H1 (cell line): ENCODE measurements at regions not wholly inside any gene's neighbourhood (a gene's known extent, or its start where the extent isn't known, plus 50 kb on each side); places are given as distances from the start of the nearest gene placed in this dataset.

Experiments used
- TF ChIP-seq, protein P1 (sequence below): fragments of 300-600 bp; sonication (generic); IDR thresholded peaks from 2 replicates; pipeline ENCODE4 v1.7.1; 2012; ENCODE audit warnings: low read length, moderate library complexity, mild to moderate bottlenecking, inconsistent platforms; ENCODE audit not compliant: insufficient replicate concordance

DNA sequence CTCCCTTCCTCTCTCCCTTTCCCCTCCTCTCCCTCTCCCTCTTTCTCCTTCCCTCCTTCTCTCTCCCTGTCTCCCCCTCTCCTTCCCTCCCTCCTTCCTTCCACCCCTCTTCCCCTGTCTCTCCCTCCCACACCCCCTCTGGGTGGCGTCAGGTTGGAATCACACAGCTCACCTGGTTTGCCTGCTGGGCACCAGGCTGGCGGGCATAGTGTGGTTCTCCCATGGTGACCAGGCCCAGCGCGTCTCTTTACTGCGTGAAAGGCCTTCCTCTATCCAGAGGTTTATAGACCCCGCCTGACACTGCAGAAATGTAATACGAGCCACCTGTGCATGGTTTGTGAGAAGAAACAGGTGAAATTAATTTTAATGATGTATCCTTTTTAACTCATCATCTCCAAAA lies 76.2 kb downstream of the MRPL36 start (continued):
- TF ChIP-seq, protein P1, sequence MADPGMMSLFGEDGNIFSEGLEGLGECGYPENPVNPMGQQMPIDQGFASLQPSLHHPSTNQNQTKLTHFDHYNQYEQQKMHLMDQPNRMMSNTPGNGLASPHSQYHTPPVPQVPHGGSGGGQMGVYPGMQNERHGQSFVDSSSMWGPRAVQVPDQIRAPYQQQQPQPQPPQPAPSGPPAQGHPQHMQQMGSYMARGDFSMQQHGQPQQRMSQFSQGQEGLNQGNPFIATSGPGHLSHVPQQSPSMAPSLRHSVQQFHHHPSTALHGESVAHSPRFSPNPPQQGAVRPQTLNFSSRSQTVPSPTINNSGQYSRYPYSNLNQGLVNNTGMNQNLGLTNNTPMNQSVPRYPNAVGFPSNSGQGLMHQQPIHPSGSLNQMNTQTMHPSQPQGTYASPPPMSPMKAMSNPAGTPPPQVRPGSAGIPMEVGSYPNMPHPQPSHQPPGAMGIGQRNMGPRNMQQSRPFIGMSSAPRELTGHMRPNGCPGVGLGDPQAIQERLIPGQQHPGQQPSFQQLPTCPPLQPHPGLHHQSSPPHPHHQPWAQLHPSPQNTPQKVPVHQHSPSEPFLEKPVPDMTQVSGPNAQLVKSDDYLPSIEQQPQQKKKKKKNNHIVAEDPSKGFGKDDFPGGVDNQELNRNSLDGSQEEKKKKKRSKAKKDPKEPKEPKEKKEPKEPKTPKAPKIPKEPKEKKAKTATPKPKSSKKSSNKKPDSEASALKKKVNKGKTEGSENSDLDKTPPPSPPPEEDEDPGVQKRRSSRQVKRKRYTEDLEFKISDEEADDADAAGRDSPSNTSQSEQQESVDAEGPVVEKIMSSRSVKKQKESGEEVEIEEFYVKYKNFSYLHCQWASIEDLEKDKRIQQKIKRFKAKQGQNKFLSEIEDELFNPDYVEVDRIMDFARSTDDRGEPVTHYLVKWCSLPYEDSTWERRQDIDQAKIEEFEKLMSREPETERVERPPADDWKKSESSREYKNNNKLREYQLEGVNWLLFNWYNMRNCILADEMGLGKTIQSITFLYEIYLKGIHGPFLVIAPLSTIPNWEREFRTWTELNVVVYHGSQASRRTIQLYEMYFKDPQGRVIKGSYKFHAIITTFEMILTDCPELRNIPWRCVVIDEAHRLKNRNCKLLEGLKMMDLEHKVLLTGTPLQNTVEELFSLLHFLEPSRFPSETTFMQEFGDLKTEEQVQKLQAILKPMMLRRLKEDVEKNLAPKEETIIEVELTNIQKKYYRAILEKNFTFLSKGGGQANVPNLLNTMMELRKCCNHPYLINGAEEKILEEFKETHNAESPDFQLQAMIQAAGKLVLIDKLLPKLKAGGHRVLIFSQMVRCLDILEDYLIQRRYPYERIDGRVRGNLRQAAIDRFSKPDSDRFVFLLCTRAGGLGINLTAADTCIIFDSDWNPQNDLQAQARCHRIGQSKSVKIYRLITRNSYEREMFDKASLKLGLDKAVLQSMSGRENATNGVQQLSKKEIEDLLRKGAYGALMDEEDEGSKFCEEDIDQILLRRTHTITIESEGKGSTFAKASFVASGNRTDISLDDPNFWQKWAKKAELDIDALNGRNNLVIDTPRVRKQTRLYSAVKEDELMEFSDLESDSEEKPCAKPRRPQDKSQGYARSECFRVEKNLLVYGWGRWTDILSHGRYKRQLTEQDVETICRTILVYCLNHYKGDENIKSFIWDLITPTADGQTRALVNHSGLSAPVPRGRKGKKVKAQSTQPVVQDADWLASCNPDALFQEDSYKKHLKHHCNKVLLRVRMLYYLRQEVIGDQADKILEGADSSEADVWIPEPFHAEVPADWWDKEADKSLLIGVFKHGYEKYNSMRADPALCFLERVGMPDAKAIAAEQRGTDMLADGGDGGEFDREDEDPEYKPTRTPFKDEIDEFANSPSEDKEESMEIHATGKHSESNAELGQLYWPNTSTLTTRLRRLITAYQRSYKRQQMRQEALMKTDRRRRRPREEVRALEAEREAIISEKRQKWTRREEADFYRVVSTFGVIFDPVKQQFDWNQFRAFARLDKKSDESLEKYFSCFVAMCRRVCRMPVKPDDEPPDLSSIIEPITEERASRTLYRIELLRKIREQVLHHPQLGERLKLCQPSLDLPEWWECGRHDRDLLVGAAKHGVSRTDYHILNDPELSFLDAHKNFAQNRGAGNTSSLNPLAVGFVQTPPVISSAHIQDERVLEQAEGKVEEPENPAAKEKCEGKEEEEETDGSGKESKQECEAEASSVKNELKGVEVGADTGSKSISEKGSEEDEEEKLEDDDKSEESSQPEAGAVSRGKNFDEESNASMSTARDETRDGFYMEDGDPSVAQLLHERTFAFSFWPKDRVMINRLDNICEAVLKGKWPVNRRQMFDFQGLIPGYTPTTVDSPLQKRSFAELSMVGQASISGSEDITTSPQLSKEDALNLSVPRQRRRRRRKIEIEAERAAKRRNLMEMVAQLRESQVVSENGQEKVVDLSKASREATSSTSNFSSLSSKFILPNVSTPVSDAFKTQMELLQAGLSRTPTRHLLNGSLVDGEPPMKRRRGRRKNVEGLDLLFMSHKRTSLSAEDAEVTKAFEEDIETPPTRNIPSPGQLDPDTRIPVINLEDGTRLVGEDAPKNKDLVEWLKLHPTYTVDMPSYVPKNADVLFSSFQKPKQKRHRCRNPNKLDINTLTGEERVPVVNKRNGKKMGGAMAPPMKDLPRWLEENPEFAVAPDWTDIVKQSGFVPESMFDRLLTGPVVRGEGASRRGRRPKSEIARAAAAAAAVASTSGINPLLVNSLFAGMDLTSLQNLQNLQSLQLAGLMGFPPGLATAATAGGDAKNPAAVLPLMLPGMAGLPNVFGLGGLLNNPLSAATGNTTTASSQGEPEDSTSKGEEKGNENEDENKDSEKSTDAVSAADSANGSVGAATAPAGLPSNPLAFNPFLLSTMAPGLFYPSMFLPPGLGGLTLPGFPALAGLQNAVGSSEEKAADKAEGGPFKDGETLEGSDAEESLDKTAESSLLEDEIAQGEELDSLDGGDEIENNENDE: no peak
